CD14-positive monocyte (primary cell): ENCODE measurements at regions not wholly inside any gene's neighbourhood (a gene's known extent, or its start where the extent isn't known, plus 50 kb on each side); places are given as distances from the start of the nearest gene placed in this dataset.

Source experiments
- DNase-seq, 3 donors: peaks; one replicate each; pipeline ENCODE4 v3.0.0-alpha.2; 2011 to 2022
- H2AFZ ChIP-seq: 2 replicates; pipeline ENCODE4 v1.6.0; 2012; ENCODE audit warnings: mild to moderate bottlenecking, low read depth, low read length, inconsistent platforms; ENCODE audit not compliant: insufficient read depth, poor library complexity, severe bottlenecking
- H3K27ac ChIP-seq, 2 donors: 1 replicate in 1 of 2; 2 replicates in 1 of 2; pipeline ENCODE4 v1.5.1; 2012 to 2013; ENCODE audit warnings: low read length in 2 of 2, control low read depth in 1 of 2, inconsistent platforms in 1 of 2, low read depth in 1 of 2, mild to moderate bottlenecking in 1 of 2
- H3K27me3 ChIP-seq, 2 donors: one replicate each; pipeline versions ENCODE4 v1.6.0 to v1.6.1; 2011 to 2013; ENCODE audit warnings: low read length in 2 of 2; ENCODE audit not compliant: control insufficient read depth in 2 of 2, insufficient read depth in 2 of 2
- H3K36me3 ChIP-seq, 2 donors: replicated peaks in 1 of 2; 1 replicate in 1 of 2; 2 replicates in 1 of 2; pipeline versions ENCODE4 v1.5.1 to v1.6.1; 2012 to 2013; ENCODE audit warnings: low read length in 2 of 2, control low read depth in 1 of 2, inconsistent platforms in 1 of 2, mild to moderate bottlenecking in 1 of 2; ENCODE audit not compliant: insufficient read depth in 2 of 2, control insufficient read depth in 1 of 2
- H3K4me1 ChIP-seq, 2 donors: 1 replicate in 1 of 2; 2 replicates in 1 of 2; pipeline versions ENCODE4 v1.5.1 to v1.6.1; 2012 to 2013; ENCODE audit warnings: low read length in 2 of 2, control low read depth in 1 of 2, inconsistent platforms in 1 of 2, mild to moderate bottlenecking in 1 of 2, moderate library complexity in 1 of 2; ENCODE audit not compliant: insufficient read depth in 2 of 2, control insufficient read depth in 1 of 2
- H3K4me2 ChIP-seq: replicated peaks from 2 replicates; pipeline ENCODE3; 2012; ENCODE audit warnings: low read length, moderate library complexity, mild to moderate bottlenecking; ENCODE audit not compliant: poor library complexity, severe bottlenecking; ENCODE audit errors: extremely low read depth
- H3K4me3 ChIP-seq, 3 experiments: fragments of 200-600 bp in 1 of 3; sonication (generic) in 1 of 3; replicated peaks in 1 of 3; 1 replicate in 2 of 3; 2 replicates in 1 of 3; pipeline ENCODE4 v1.5.1; 2011 to 2013; ENCODE audit warnings: low read length in 3 of 3, mild to moderate bottlenecking in 3 of 3, control low read depth in 2 of 3, low read depth in 2 of 3, inconsistent platforms in 1 of 3, moderate library complexity in 1 of 3
- H3K79me2 ChIP-seq: 2 replicates; pipeline ENCODE4 v1.6.0; 2012; ENCODE audit warnings: mild to moderate bottlenecking, control low read depth, inconsistent platforms, low read length, moderate library complexity; ENCODE audit not compliant: insufficient read depth
- H3K9ac ChIP-seq: 2 replicates; pipeline ENCODE4 v1.6.0; 2017; ENCODE audit warnings: low read length, mild to moderate bottlenecking; ENCODE audit not compliant: insufficient read depth, poor library complexity, severe bottlenecking
- H3K9me3 ChIP-seq, 2 donors: replicated peaks in 1 of 2; 1 replicate in 1 of 2; 2 replicates in 1 of 2; pipeline versions ENCODE4 v1.5.1 to v1.6.1; 2012 to 2013; ENCODE audit warnings: low read length in 2 of 2, control low read depth in 1 of 2; ENCODE audit not compliant: control insufficient read depth in 1 of 2, insufficient read depth in 1 of 2
- H4K20me1 ChIP-seq: 2 replicates; pipeline ENCODE4 v1.6.0; 2012; ENCODE audit warnings: mild to moderate bottlenecking, low read length, control low read depth, moderate library complexity; ENCODE audit not compliant: insufficient read depth
- H3K27ac Mint-ChIP-seq, 7 donors: one replicate each; pipeline ENCODE4 v1.8.0; 2020; ENCODE audit warnings: mild to moderate bottlenecking in 7 of 7, mixed read lengths in 7 of 7, moderate library complexity in 6 of 7, inconsistent platforms in 2 of 7
- H3K27me3 Mint-ChIP-seq, 3 donors: one replicate each; pipeline ENCODE4 v1.8.0; 2021 to 2022; ENCODE audit warnings: low read depth in 3 of 3, mild to moderate bottlenecking in 3 of 3, mixed read lengths in 3 of 3, moderate library complexity in 3 of 3, inconsistent platforms in 1 of 3
- H3K36me3 Mint-ChIP-seq, 2 donors: one replicate each; pipeline ENCODE4 v1.8.0; 2020; ENCODE audit warnings: mixed read lengths in 2 of 2, inconsistent platforms in 1 of 2, mild to moderate bottlenecking in 1 of 2
- H3K4me1 Mint-ChIP-seq: one replicate; pipeline ENCODE4 v1.8.0; 2020; ENCODE audit warnings: mild to moderate bottlenecking, mixed read lengths
- H3K4me3 Mint-ChIP-seq, 2 donors: one replicate each; pipeline ENCODE4 v1.8.0; 2020; ENCODE audit warnings: mild to moderate bottlenecking in 2 of 2, mixed read lengths in 2 of 2, moderate library complexity in 1 of 2
- H3K9me3 Mint-ChIP-seq, 7 donors: one replicate each; pipeline ENCODE4 v1.8.0; 2020 to 2022; ENCODE audit warnings: mixed read lengths in 7 of 7, mild to moderate bottlenecking in 6 of 7, moderate library complexity in 6 of 7, inconsistent platforms in 2 of 7
- CTCF ChIP-seq: fragments of 200-600 bp; IDR thresholded peaks from one replicate; pipeline ENCODE4 v1.8.0; 2022; ENCODE audit warnings: antibody characterized with exemption, mild to moderate bottlenecking
- WGBS: methylation state at CpG from one replicate; pipeline ENCODE4 v1.1.5; 2013; ENCODE audit warnings: missing lambda C conversion rate; ENCODE audit not compliant: insufficient coverage; 5-methylcytosine and 5-hydroxymethylcytosine counted together
- intact Hi-C, 2 donors: fragments of 100-400 bp; cut with micrococcal nuclease; formaldehyde crosslinking; loops; one replicate each; pipeline versions ENCODE4 v1.15.0 to v1.15.1; 2023

- H3K4me1 ChIP-seq, result peaks cover 75 to 81% of the 10 kb centered on the region in 2 donors
- peaks cover 83% of the 10 kb centered on the region for H3K4me1 Mint-ChIP-seq
- H3K9ac ChIP-seq, result no peak overlapping the region
- H3K27ac ChIP-seq, result no peak overlapping the region
- H3K36me3 ChIP-seq, result no peaks in the 10 kb centered on the region
- H3K27me3 Mint-ChIP-seq, result peaks cover 8 to 18% (median 10%) of the 10 kb centered on the region in 3 donors
- intact Hi-C loops, result loop anchor here in 1 of 2 donors (5.0 kb wide), 2 partner anchors 48 to 102 kb away; no protein-coding TSS in a partner anchor
- no peaks in the 10 kb centered on the region for H3K27me3 ChIP-seq
- H3K9me3 Mint-ChIP-seq, result peaks cover 0 to 10% (median 3%) of the 10 kb centered on the region in 7 donors
- TF ChIP-seq CTCF, result no peak
- H4K20me1 ChIP-seq, result no peaks in the 10 kb centered on the region
- DNase-seq, result no peak
- H3K9me3 ChIP-seq, result no peaks in the 10 kb centered on the region
- no peak overlapping the region for H3K4me2 ChIP-seq
- H2AFZ ChIP-seq, result no peak overlapping the region
- H3K36me3 Mint-ChIP-seq, result no peaks in the 10 kb centered on the region
- WGBS, result 97% methylated on average over 3 of the region's 8 CpGs
- peak overlapping the region in 4 of 7 donors; percentile 87 to 93 (median 92) for H3K27ac Mint-ChIP-seq
- H3K79me2 ChIP-seq, result no peaks in the 10 kb centered on the region
- no peak overlapping the region for H3K4me3 Mint-ChIP-seq
- H3K4me3 ChIP-seq, result no peak overlapping the region
These were observed 110.9 kb upstream of the COPS8 start for GRCh38 chr2:236974752-236975151.

GRCh38 chr2:236975766-236976165, 109.9 kb upstream of the COPS8 start:
- H3K9ac ChIP-seq, result no peak overlapping the region
- no peaks in the 10 kb centered on the region for H3K27me3 ChIP-seq
- H3K36me3 ChIP-seq, result no peaks in the 10 kb centered on the region
- intact Hi-C loops, result no loop called here
- H3K36me3 Mint-ChIP-seq, result no peaks in the 10 kb centered on the region
- H3K4me3 Mint-ChIP-seq, result peak overlapping the region in 1 of 2 donors; percentile 63
- peak overlapping the region; percentile 43 to 74 for H3K27ac ChIP-seq
- peaks cover 73% of the 10 kb centered on the region for H3K4me1 Mint-ChIP-seq
- TF ChIP-seq CTCF, result no peak
- H2AFZ ChIP-seq, result no peak overlapping the region
- H3K4me2 ChIP-seq, result peak overlapping the region; percentile 32
- peak overlapping the region in 1 of 3 experiments; percentile 9 for H3K4me3 ChIP-seq
- 53% methylated on average over 2 of the region's 5 CpGs for WGBS
- peaks cover 4 to 17% (median 12%) of the 10 kb centered on the region in 3 donors for H3K27me3 Mint-ChIP-seq
- no peaks in the 10 kb centered on the region for H4K20me1 ChIP-seq
- H3K9me3 Mint-ChIP-seq, result peaks cover 0 to 10% (median 2%) of the 10 kb centered on the region in 7 donors
- H3K79me2 ChIP-seq, result no peaks in the 10 kb centered on the region
- peak overlapping the region; percentile 67 to 93 (median 91) for H3K27ac Mint-ChIP-seq
- H3K4me1 ChIP-seq, result peaks cover 67 to 73% of the 10 kb centered on the region in 2 donors
- peak in 2 of 3 donors; percentile 21 to 59 for DNase-seq
- H3K9me3 ChIP-seq, result no peaks in the 10 kb centered on the region
